GM19240 (cell line): ENCODE measurements at regions not wholly inside any gene's neighbourhood (a gene's known extent, or its start where the extent isn't known, plus 50 kb on each side); places are given as distances from the start of the nearest gene placed in this dataset.
"Not testable (repeated sequence)": the region's sequence is repeated elsewhere in the genome, so short reads cannot be mapped to it uniquely, and the experiment has no call there.

Source experiments
- DNase-seq: peaks from one replicate; pipeline ENCODE4 v3.0.0; 2011; ENCODE audit warnings: low spot score; ENCODE audit not compliant: insufficient read length

DNA sequence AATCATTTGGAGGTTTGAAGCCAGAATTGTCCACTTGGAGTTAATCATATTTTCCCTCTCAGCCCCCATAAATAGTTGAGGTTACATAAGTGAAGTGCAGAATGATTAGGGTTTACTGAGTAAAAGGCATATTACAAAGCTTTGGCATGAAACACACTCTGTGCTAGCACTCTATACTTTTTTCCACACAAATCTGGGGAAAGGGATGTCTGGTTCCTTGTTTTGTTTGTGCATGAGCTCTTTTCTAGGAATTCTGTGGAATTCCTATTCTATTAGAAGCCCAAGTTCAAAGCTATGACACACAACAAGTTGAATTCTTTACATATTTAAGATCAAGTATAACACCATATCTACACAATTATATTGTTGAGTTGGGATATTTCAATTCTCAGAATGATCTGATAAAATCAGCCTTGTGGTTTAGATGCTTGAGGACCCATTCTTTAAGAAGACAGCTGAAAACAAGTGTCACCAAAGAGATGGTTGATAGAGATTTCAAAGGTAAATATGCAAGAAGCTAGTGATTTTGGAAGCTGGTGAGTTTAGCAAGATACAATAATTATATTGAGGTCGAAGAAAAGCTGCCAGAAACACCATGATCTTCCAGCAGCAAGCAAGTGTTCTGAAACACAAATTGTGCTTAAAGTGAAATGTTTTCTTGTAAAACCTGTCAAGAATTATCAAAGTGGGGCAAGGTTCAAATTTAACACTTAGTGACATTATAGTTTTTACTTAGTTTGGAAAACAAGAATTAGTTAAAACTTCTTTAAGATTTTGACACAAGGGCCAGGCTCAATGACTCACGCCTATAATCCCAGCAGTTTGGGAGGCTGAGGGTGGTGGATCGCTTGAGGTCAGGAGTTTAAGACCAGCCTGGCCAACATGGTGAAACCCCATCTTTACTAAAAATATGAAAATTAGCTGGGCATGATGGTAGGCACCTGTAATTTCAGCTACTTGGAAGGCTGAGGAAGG lies 122.6 kb downstream of the INHBA start:
- DNase-seq, result no peak

DNA sequence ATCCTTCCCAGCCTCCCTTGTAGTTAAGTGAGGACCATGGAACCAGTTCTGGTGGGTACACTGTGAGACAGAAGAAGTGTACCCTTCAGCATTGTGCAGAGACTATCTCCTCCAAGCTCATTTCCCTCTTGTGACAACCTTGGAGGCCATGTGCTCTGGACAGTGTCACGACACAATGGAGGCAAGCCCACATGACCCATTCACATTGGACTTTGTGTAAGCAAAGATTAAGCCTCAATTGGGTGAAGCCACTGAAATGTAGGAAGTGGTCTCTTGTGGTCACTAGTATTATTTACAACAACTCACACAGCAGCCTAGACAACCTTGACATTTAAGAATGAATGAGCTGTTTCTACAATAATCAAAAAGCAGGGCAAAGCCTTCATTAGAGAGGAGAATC lies 124.2 kb downstream of the INHBA start:
- DNase-seq, result no peak

DNA sequence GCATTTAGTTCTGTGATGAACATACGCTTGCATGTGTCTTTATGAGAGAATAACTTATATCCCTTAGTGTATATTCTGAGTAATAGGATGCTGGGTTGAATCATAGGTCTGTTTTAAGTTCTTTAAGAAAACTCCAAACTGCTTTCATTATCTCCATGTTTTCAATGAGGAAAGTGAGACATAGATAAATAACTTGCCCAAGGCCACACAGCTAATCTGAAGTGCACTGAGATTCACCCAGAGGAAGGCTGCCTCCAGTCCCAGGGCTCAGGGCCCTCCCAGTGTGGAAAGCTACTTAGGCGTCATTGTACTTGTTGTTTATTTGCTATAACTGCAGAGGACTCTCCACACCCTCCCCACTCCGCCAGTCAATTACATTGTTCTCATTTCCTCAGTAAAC lies 126.7 kb downstream of the INHBA start:
- DNase-seq, result no peak

DNA sequence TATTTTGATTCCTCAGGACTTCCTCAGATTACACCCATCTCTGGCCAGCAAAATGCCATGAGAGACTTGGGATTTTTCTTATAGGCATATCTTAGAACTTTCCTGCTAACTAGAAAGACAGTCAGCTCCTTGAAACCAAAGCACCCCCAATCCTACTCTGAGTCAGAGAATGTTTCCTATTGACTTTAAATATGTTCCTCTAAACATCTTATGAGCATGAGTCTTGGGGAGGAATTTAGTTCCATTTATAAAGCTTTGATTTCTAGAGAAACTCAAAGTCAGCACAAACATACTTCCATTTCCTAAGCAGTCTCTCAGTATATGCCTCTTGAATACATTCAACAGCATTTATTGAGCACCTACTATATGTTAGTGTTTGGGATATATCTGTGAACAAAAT lies 128.5 kb downstream of the INHBA start:
- DNase-seq, result no peak

DNA sequence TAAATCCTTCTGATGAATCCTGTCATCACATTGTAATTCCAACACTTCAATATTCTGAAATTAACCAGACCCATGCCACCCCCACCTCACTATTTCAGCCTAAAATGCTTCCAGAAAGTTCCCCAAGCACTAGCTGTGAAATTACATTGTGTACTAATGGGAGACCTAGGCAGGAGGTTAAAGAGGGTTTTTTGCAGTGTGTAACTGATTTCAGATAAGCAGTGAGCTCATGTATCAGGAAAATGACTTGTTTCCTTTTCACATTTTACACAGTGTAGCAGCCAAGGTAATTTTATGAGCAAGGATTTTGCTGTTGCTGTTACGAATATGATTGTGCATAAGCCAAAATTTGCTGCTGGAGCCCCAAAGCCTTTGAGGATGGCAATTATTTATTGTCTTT lies 129.0 kb downstream of the INHBA start:
- no peak for DNase-seq

DNA sequence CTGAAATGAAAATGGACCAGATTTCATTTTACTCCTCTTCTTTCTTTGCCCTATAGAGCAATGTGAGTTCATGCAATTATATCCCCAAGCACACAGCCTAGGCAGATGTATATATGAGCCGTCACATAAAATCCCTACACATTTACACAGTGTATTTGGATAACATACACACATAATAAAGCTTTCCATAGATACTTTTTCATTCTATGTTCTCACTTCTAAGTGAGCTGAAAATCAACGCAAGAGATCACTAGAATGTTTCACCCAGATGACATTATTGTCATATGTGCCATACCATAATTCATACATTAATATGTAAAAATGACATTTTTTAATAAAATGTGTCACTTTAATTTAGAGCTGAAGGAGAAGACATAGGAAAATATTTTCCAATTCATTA lies 129.4 kb downstream of the INHBA start:
- DNase-seq, result no peak

DNA sequence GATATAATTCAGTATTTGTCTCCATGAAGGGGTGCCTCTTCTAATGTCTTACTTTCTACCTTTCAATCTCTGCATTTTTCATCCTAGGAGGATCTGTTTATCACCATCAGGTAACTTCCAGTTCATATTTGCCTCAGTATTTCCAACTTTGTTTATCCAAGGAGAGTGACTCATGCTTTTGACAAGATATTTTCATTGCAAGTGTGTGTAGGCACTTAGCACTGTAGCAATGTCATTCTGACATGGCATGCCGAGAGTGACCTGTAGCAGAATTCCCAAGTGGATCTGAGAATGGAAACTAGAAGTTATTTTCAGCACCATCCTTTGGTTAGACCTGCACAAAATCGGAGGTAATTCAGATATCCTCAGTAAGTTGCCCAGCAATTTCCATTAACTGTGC lies 129.9 kb downstream of the INHBA start:
- no peak for DNase-seq

DNA sequence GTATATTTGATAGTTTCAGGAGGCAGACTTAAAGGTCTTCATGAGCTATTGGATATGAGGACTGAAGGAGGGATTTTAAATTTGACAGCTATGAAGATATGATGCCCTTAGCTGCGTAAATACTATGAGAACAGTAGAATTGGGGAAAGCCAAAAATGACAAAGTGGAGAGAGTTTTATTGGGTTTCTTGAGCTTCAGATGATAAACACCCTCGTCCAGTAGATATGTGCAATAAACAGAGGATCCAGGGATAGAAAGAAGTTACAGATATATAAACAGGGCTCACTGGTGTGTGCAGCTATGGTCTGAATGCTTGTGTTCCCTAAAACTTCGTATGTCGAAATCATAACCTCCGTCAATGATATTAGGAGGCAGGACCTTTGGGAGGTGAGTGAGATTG lies 131.3 kb downstream of the INHBA start:
- DNase-seq, result no peak

DNA sequence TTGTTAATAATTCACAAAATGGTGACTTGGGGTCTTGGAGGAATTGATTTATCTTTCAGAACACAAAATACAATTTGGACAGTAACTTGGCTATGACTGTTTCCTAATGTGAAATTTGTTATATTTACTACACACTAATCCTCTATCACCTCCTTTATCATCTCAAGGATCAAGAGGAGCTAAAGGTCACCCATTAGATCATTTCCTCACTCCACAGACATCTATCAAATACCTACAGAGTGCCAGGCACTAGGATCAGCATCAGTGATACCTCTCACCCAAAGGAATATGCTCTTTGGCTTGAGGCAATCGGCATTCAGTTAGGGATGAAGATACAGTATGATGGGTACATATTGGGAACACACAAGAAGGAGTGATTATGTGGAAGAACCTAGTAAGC lies 132.1 kb downstream of the INHBA start:
- no peak for DNase-seq

DNA sequence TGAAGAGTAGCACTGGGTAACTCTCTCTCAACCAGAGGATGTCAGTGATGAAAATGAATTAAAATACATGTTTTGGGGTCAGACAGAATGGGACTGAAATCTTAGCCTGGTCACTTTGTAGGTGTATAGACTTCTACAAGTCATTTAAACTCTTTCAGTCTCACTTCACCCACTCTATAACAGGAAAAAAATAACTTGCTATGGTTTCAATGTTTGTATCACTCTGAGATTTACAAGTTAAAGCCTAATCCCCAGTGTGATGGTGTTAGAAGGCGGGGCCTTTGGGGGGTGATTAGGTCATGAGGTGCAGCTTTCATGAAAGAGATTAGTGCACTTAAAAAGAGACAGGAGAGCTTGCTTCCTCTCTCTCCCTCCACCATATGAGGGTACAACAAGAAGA lies 134.8 kb downstream of the INHBA start:
- no peak for DNase-seq

DNA sequence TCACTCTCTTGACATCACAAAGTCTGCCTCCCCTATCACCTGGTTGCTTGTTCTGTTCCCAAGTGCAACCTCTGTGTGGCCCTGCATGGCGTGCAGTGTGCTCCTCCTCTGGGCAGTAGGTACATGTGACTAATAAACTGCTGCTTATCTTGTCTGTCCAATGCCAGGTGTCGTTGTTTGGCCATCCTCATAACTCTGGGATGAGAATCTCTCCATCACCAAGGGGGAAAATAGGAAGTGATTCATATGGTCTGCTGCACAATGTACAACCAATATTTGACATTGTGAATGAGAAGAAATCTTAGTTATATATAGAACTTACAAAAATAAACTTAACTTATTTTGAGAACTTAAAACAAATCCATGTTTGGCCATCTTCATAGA lies 135.2 kb downstream of the INHBA start:
- no peak for DNase-seq

DNA sequence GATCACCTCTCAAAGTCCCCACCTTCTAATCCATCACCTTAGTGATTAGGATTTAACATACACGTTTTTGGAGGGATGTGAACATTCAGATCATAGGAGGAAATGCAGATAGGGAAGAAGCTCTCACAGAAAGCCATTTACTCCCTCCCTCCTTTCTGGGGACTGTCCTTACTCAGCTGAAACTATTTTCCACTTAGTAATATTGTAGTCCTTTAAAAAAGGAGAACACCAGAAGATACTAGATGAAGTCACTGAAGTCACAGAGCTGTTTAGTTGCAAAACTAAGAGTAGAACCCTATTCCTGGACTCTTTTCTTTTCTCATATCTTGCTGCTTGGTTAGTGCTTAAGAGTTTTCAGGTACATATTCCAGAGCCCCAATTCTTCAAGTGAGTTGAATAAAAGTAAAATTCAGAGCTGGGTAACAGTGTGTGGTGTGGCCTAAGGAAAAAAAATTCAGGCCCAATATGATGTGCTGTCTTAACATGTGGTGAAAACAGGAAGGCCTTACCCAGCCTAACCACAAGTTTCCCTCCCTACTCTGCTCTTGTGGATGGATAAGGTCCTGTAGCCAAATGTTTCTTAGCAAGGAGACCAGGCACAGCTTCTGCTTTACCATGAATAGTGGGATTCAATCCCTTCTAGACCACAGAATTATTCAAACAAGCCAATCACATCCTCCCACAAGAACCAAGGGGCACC lies 135.7 kb downstream of the INHBA start:
- DNase-seq, result no peak

DNA sequence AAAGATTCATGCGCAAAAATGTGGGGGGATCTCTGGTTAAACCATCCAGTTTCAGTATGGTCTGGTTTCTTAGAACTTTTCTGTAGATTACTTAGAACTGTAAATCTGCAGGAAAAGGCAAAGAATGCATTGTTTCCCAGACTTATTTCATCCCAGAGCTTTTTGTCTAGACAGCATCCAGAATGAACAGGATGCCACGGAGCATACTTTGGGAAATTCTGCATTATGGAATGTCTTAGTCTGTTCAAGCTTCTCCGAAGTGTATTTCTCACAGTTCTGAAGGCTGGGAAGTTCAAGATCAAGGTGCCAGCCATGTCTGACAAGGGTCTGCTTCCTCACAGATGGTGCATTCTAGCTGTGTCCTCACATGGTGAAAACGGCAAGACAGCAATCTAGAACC lies 136.3 kb downstream of the INHBA start:
- DNase-seq, result no peak

DNA sequence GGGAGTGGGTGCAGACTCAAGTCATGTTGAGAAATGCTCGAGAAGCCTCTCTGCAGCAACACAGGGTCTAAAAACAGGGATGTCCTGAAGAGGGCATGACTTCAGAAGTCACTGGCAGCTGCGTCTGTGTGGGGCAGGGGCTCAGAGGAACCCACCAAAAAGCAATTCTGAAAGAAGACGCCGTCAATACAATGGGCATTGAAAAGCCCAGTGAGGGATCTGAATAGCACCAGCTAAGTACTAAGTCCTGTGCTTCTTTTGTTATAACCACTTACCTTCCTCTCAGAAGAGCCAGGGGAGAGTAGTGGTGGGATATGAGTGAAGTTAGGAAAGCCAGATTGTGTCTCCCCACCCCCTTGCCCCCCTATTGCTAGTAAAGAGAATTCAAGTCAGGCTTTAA lies 137.2 kb downstream of the INHBA start:
- DNase-seq, result no peak

DNA sequence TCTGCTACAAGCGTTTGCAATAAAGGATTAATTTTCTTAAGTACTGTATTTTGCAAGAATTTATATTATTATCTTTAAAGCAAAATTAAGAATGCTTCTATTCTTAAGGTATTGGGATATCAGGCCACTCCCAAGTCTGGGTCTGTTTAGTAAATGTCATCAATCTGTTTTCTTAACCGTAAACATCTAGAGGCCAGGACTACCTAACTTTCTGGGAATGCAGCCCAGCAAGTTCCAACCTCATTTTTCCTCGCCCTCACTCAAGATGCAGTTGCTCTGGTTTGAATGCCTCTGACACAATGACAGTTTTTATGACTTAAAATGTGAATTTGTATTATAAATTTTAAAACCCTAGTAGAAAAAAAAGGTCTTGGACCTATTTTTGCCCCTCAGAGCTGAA lies 143.5 kb downstream of the INHBA start:
- no peak for DNase-seq

DNA sequence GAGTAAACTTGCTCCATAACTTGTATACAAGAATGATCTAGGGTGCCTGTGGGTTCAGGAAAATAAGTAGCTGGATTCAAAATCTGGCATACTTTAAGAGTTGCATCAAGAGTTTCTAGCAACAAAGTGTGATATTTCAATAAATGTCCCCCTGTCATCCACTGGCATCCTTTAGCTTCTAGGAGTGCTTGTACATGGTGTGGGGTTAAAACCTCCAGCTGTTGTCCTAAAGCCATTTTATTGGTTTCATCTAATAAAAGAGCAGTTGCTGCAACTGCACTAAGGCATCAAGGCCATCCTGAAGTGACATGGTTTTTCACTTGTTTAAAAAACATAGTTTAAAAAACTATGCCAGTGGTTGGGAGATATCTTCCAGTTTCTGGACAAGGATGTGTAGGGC lies 148.4 kb downstream of the INHBA start:
- no peak for DNase-seq

DNA sequence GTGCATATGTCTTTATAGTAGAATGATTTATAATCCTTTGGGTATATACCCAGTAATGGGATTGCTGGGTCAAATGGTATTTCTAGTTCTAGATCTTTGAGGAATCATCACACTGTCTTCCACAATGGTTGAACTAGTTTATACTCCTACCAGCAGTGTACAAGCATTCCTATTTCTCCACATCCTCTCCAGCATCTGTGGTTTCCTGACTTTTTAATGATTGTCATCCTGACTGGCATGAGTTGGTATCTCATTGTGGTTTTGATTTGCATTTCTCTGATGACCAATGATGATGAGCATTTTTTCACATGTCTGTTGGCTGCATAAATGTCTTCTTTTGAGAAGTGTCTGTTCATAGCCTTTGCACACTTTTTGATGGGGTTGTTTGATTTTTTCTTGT lies 152.8 kb downstream of the INHBA start:
- not testable (repeated sequence) for DNase-seq

DNA sequence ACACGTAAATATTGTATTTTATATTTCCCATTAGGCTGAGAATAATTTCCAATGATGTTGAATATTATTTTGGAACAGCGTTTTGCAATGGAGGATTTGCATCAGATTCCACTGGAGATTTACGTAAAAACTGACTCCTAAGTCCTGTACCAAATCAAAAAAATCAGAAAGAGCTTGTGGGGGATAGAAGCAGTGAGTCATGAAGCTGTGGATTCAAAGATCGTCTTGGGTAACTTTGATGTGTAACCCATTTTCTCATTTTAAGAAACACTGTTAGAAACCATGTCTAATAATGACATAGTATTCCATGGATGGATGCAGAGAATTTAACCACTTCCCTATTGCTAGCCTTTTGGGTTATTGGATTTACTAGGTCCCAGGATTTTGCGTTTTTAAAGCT lies 158.6 kb downstream of the INHBA start:
- DNase-seq, result no peak

DNA sequence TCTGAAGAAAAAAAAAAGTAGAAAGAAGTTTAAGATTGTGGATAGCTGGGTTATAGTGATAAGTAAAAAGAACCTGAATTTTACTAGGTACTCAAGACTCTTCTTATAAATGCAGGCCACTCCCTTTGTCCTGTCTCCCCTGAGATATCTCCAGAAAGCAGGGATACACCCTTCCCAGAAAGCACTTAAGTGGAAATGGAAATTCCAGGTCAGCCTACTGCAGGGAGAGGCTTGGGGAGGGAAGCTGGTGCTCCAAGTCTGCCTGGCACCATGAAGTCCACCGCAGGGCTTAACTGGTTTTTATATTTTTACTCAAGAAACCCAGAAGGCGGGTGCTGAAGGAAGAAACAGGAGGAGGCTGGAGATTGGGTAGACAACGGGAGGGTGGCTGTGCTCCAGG lies 162.3 kb downstream of the INHBA start:
- no peak for DNase-seq

DNA sequence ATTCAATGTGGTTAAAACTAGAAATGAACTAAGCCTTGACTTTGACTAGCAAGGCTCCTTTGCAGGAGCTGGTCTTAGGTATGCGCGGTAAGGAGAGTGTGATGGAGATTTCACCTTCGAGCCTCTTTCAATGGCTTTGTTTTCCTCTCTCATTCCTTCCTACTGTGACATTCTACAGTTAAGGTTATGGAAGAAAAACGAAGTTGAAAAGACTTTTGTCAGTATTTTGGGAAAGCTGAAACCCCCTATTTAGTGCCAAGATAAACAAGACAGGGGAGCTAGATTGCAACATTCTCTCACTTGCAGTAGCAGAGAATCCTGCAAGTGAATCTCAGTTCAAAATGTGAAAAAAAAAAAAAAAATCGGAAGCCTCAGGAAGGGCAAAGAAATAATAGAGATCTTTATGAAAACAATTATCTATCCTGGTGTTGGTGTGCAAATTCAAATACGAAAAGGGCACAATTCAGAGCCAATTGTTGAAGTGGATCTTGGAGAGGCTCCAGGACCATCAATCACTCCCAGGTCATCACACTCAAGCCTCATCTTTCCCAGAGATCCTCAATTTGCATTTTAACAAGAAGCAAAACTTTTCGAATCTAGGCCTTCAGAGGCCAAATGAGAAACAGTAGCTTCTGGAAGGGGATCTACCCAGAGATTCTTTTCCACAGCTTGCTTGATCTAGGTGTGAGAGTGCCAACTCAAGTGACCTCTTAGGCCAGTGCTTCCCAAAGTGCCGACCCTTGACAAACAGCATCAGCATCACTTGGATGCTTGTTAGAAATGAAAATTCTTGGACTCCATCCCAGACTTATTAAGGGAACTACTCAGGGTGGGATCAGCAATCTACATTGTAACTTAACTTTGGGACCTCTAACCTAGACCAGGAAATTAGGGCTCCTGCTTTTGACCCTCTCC lies 163.8 kb downstream of the INHBA start:
- DNase-seq, result no peak

DNA sequence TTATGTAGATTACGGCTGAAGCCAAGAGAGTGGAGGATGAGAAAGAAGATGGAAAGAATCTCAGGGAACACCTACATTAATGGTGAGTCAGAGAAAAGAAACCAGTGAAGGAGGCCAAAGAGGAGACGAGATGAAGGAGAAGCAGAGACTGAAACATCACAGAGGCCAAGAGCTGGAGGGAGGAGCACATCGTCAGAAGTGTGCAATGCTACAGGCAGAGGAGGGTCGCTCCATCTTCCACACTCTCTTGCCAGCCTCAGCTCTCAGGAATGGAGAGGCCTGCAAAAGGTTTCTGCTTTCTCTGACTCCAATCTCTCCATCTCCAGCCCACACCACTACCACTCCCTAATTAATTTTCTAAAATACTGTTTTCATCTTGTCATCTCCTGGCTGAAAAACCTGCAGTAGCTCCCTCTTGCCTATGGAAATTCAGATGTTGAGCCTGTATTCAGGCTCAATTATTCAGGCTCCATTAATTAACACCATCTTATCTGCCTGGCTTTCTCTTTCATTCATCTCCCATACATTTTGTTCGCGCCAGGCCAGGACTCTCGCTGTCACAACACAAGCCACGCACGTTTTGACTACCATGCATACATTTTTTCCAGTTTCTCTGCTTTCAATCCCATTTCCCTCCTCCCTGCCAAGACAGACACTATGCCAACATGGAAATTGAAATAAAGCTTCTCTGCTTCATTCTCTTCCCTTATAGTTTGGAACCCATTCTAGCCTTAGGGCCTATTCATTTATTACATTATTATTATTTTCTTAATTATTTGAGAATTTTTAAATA lies 165.8 kb downstream of the INHBA start:
- DNase-seq, result no peak
